ENCODE measurements at regions not wholly inside any gene's neighbourhood (a gene's known extent, or its start where the extent isn't known, plus 50 kb on each side); places are given as distances from the start of the nearest gene placed in this dataset.
"Not testable (repeated sequence)": the region's sequence is repeated elsewhere in the genome, so short reads cannot be mapped to it uniquely, and the experiment has no call there.

DNA sequence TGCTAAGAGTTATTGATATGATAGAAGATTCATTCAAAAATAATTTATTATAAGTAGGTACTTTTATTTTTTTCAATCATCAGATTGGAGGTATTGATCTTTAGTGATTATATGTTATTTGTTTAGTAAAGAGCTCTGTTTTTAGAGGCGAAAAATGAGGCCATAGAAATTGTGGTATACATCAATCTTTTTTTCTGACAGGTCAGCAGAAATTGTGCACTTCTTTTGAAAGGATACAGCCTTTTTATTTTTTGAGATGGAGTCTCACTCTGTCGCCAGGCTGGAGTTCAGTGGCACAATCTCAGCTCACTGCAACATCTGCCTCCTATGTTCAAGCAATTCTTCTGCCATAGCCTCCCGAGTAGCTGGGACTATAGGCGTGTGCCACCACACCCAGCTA, 292.1 kb downstream of the BAMBI start:
- DNase-seq = no peak

DNA sequence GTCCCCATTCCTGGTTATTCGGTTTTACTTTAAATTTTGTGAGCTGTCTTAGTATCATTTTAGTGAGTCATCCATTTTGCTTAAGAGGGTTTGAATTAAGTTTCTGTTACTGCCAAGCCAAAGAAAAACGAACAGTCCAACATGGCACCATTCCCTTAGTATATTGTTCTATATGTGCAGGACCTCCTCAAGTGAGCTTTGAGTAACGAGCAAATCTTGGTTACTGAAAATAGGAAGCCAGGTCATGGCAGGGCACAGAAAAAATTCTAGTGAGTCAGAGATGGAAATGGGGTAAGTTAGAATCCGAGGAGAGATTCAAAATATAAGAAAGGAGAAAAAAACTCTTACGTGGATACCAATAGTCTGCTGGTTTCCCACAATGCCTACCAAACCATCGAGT, 292.9 kb downstream of the BAMBI start:
- no peak for DNase-seq

DNA sequence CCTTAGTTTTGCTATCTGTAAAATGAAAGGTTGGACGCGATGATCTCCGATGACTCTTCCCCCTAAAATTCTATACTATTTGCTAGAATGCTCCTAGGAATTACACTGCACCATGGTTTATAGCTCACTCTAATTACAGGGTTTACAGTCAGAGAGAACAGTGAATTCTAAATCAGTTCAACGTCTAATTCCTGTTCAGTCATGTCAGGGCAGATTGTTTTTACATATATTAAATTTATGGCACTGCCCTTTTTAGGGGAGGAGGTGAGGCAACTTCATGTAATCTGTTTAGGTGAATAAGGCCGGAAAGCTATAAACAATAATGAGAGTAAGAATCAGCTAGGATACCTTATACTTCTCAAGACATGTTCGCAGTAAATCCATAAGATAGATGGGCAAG, 293.9 kb downstream of the BAMBI start:
- no peak for DNase-seq

DNA sequence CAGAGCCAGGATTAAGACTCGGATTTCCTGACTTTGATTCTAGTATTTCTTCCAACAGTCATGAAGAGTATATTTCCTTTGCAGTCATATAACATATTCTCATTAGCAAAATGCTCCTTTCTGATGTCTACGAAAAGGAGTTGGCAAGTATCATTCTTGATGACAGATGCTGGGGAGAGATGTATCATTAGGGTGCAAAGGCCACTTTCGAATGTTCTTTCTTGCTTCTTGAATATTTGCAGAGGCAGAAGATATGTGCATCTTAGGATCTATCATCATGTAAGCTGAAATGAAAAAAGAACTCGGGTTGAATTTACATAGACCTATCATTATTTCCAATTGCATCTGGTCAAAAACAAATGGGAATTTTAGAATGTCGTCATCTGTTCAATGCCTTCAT, 294.4 kb downstream of the BAMBI start:
- no peak for DNase-seq

DNA sequence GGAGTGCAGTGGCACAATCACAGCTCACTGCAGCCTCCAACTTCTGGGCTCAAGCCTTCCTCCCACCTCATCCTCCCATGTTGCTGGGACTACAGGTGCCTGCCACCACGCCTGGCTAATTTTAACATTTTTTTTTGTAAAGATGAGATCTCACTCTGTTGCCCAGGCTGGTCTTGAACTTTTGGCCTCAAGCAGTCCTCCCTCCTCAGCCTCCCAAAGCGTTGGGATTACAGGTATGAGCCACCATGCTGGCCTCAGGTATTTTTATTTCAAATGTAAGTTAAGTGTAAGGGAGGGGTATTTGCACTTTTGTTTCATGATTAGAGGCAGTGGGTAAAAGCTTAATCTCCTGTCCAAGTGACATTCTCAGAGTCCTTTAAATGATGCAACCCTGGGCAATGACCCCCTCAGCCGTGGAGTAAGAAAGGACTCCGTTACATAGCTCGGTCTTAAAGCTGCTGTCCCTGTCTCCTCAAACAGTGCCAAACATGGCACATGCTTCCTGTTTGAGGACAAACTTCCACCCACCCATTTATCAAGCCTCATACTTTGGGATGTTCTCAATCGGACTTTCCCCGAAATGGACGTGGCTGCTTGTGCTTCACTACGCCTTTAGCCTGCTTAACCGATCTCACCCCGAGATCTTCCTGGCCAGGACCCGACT, 296.1 kb downstream of the BAMBI start:
- no peak for DNase-seq

DNA sequence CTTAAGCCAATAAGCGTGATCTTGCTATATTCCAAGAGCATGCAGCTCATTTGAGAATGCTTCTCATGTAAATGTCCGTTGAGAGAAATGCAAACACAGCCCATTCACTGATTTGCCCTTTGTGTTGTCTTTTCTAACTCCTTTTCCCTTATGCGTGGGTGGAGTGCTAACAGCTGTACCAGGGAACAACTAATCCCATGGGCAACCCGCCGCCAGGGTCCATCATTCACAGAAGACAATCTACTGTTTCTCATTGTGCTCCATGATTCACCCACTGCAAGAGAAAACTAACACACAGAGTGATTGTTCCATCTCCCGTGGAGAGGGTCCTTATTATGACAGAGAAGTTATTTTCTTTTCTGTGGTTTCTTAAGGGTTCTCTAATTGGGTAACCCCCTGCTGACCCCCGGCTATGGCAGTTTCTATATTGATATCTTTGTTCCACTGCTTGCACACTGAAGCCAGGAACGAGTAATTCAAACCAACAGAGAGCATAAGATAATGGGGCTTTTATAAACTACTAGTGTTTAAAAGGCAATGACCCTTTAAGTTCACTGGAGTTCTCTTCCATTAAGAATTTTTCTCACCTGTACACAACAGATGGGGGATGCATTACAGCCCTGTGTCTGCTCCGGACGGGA, 298.7 kb downstream of the BAMBI start:
- peak; percentile 64 for DNase-seq

DNA sequence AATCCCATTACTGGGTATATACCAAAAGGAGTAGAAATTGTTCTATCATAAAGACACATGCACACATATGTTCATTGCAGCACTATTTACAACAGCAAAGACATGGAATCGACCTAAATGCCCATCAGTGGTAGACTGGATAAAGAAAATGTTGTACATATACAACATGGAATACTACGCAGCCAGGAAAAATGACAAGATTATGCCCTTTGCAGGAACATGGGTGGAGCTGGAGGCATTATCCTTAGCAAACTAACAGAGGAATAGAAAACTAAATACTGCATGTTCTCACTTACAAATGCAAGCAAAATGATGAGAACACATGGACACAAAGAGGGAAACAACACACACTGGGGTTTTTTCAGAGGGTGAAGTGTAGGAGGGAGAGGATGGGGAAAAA, 300.2 kb downstream of the BAMBI start:
- DNase-seq = no peak

DNA sequence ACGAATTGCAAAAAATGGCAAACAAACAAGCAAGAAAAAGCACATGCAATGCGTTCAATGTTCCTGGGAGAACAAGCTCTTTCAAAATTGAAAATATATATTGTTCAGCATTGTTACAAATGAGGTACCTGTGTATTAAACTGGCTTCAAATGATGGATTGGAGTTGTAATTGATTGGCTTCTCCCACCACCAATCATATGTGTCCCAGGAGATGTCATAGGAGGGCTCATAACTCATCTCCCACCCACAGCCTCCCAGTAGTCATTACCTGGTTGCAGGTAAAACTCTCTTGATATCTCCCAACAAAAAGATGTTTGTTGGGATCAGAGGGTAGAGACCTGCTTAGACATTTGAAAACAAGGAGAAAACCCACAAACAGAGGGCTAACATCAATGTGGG, 302.9 kb downstream of the BAMBI start:
- DNase-seq = no peak

DNA sequence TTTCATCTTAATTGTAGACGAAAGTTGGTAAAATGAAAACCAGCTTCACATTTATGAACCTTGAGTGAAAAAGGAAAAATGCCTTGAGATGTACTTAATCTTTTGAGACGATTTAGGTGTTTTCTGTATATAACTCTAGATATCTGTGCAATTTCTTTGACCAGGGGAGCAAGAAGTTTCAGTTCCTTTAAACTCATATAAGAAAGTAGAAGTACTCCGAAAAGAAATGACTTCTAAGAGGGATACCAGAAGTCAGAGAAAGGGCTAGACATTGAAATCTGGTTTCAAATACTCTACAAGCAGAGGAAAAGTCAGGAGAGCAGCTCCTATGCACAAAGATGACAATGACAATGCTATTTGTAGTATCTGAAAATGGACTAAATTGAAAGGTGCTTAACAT, 303.7 kb downstream of the BAMBI start:
- DNase-seq = no peak

DNA sequence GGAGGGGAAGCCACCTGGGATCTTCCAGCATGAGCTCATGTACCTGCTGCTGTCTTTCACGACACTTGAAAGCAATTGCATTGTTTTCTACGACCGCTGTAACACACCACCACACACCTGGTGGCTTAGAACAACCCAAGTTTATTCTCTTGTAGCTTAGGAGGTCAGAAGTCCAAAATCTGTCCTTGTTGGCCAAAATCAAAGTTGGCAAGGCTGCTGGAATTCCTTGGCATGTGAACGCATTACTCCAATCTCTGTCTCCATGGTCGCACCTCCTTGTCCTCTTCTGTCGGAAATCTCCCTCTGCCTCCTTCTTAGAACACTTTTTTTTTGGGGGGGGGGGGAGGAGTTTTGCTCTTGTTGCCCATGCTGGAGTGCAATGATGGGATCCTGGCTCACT, 305.7 kb downstream of the BAMBI start:
- no peak for DNase-seq

DNA sequence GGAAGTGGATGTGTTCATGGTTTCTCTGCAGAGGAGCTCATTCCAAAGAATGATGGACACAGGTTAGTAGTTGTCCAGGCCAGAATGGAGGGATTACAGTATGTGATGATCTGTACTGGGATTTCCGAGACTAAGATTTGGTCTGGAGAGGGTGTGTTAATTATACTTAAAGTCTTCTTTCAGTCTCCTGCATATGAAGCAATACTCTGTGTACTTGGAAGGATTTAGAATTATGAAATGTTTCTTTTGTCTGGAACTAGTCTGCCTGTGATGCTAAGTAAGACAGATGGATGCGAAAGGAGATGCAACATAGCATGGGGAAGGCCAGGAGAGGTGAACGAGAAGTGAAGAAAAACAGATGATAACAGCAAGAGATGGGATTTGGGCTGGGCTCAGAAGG, 305.1 kb upstream of the LYZL1 start:
- DNase-seq = no peak

DNA sequence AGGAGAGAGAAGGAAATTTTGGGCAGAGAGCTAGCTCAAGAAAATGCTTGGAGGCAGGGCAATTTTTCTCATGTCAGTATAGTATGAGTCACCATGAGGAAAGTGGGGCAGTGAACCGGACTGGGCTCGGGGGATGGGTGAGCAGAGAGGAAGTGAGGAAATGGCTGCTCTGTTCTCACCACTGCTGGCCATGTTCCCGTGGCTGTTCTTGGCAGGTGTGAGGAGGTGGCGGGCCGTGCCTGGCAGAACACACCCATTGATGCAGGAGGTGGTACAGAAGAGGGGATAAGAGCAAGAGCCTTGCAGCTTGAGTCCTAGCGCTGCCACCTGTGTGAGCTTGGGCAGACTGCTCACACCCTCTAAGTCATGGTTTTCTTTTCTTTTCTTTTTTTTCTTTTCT, 304.4 kb upstream of the LYZL1 start:
- peak; percentile 45 for DNase-seq

DNA sequence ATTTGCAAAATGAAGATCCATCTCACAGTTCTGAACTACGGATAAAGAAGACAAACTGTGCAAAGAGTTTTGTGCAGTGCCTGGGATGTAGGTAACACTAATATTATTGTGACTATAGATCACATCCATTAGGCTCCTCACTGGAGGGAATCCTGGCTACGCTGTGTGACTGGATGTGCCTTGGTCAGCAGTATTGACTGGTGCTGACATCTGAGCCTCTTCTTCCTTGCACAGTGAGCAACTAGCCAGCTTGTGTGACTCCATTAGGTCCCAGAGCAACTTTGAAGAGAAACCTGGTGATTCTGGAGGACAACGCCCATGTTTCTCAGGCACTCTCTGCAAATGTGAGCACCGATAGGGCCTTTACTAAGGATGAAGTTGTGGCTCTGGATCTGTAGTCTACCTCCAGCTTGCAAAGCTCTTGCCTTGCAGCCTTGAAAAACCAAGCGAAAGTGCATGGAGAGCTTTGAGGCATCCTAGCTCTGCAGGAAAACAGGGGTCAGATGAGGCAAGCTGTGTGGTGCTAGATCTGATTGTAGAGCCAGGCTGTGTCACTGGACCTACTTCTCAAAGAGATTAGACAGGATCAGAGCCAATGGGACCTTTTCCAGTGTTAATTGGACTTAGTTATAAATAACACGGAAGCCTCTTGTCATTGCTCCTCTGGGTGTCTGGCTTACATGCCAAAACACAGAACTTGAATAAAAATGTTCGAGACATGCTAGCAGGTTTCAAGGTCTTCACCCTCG, 303.6 kb upstream of the LYZL1 start:
- DNase-seq = no peak

DNA sequence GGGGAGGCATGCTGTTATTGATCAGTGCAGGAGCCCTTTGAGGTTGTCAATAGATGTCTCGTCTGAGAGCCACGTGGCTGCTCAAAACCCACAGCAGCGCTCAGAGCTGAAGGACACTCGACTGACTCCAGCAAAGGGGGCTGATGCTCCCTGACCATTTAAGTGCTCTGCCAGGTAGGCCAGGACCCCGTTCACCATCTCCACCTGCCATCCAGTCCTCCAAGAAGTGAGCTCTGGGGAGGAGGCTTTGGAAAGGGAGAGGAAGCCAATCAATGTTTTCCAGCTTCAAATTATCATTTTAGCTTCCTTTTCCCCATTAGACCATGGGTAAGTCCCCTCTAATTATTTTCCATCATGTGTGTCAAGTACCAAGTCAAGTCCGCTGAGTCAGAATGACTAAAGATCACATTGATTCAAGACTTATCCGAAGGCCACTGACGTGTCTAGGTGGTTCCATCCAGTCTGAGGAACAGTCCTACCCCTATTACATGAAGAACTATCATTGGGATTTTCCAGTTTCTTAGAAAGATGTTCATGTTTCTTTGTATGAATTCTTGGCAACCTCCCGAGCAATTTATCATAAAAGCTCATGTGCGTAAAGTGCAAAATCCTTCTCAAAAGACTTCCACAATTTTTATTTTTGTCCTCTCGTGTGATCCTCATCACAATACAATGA, 302.6 kb upstream of the LYZL1 start:
- DNase-seq = no peak

DNA sequence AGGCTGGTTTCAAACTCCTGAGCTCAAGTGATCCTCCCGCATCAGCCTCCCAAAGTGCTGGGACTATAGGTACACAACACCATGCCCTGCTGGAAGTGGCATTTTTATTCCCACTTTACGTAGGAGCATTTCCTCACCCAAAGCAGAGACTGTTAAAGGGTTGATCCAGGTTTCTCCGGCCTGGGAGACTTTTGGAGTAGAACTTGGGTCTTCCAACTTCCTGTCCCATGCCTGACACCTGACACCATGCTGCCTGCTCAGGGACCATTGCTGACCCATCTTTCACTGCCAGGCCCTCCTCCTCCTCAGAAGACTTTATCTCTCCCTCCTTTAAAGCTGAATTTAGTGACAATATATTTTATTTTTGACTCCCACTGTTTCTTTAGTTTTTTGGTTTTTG, 302.0 kb upstream of the LYZL1 start:
- DNase-seq = no peak

DNA sequence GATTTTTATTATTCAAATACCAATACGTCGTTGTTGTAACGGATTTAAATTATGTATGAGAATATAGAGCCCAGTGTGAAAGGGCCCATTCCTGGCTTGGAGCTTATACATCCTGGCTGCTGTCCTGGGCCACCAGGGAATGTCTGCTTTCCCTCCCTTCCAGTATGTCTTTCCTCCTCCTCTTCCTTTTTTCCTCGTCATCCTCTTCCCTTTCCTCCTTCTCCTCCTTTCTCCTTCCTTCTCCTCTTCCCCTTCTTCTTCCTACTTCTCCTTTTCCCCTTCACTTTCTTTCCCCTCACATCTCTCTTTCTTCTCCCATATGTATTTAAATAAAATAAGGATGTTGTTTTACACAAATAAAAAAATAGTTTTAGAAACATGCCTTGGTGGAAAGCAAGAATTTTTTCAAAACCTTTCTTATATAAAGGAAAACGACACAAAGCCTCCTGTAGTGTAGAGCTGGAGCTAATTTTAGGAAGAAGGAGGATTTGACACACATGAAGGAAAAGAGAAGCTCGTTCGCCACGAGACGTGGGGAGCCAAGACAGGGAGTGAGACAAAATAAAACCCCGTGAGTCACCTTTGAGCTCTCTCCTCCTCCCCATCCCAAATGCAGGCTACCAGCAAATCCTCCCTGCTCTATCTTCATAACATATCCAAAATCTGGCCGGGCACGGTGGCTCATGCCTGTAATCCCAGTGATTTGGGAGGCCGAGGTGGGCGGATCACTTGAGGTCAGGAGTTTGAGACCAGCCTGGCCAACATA, 301.1 kb upstream of the LYZL1 start:
- no peak for DNase-seq

DNA sequence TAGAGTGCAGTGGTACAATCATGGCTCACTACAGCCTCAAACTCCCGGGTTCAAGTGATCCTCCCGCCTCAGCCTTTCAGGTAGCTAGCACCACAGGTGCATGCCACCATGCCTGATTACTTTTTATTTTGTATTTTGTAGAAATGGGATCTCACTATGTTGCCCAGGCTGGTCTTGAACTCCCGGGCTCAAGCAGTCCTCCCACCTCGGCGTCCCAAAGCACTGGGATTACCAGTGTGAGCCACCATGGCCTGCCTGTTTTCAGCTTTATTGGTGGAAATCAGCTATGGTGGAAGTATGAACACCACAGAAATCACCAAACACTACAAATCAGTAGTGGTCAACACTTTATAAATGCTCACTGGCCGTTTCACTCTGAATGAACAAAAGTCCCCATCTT, 299.9 kb upstream of the LYZL1 start:
- DNase-seq = no peak

DNA sequence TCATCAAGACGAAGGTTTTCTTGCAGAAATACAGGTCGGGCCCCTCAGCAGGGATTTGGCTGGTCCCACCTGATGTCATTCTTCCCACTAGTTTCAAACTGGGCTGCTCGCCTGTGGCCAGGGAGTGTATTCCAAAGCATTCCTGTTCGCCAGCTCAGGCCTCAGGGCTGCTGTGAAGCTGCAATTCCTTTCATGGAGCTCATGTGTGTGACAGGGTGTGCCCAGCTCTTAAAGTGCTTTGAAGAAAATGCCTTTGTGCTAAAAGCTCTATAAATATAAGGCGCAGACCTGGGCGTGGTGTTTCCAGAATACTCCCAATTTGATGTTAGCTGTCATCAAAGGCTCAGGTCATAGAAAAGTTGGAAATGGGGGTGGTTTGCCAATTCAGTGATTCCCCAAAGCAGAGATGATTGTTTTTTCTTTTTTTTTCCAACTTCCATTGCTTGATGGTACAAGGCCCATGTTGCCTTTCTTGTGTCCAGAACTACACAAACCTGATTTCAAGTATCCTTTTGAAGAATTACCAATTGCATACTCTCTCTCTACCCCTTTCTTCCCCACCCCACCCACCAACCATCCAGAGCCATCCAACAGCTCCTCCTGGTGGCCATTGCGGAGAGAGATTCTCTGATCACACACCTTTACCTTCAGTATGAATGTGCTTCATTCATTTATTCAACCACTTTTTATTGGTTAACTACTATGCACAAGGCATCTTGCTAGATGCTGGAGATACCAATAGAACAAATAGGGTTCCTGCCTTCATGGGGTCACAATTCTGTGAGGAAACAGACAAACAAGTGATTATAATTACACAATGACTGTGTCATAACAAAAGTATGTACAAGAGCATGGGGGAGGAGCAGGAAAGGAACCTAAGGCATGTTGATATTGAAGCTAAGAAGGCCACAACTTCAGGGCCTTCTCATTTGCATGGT, 297.3 kb upstream of the LYZL1 start:
- peak; percentile 58 for DNase-seq

DNA sequence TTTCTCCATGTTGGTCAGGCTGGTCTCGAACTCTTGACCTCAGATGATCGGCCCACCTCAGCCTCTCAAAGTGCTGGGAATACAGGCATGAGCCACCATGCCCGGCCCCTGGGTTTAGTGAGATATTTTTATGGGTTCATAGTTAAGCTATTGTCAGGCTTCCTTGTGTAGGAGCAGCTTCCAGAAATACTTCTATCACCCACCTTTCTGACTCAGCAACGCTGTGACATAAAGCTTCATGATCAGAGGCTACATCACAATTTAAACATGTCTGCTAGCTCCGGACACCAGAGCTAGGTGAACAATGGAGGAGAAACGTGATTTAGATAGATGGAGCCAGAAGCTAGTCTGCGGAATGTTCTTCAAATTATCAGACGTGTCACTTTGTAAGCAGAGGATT, 295.8 kb upstream of the LYZL1 start:
- no peak for DNase-seq

DNA sequence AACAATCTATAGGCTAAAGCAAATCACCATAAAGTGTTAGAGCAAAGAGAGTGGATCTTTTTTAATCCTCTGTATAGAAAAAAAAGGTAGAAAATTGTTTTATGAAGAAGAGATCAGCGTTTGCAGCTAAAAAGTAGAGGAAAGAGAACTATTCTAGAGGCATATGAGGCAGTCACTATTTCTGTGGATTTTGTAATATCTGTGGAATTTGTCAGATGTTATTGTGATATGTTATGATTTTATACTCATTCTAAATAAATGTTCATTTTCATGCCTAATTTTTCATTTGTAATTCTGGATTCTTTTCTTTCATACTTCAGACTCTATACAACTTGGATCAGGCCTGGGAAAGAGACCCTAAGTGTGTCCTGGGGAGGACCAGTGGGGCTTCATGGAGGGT, 295.0 kb upstream of the LYZL1 start:
- no peak for DNase-seq

DNA sequence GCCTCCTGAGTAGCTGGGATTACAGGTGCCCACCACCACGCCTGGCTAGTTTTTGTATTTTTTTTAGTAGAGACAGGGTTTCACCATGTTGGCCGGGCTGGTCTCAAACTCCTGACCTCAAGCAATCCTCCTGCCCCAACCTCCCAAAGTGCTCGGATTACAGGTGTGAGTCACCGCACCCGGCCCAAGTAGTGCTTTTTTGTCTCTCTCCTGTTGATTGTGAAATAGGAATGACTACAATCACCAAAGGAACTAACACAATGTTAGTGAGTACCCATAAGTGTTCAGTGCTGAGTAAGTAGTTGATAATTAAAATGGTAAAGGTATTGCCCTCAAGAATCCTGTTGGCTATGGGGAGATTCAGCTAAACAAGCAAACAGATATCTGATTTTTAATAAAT, 294.1 kb upstream of the LYZL1 start:
- not testable (repeated sequence) for DNase-seq

DNA sequence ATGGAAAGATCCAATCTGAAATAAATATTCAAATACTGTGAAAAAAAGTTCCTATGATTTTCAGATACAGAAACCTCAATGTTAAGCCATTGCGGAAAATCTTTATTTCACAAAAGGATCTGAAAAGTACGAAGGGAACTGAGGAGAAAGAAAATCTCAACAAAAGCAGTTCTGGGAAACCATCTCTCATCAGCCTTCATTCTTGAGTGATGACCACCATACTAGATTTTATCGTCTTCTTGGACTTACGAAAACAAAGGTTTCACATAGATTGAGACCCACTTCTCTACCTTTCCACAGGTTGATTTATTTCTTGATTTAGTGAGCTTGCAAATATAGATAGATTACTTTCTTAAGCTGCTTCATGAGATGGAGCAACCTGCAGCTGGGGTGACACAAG, 293.4 kb upstream of the LYZL1 start:
- DNase-seq = no peak
